Upper lobe of left lung (tissue), 4 donors: ENCODE measurements at regions not wholly inside any gene's neighbourhood (a gene's known extent, or its start where the extent isn't known, plus 50 kb on each side); places are given as distances from the start of the nearest gene placed in this dataset.

Experiments used
- POLR2A ChIP-seq, 4 donors: fragments of 450-650 bp; IDR thresholded peaks; one replicate each; pipeline ENCODE4 v1.5.1; 2016 to 2017; ENCODE audit warnings: antibody characterized with exemption in 4 of 4, mild to moderate bottlenecking in 2 of 4
- TF ChIP-seq, protein P1 (sequence below), 6 experiments: fragments of 450-650 bp in 4 of 6; fragments of 200-600 bp in 2 of 6; sonication (generic) in 2 of 6; IDR thresholded peaks; one replicate each; pipeline ENCODE4 v1.5.1; 2016 to 2019; ENCODE audit warnings: antibody characterized with exemption in 6 of 6

DNA sequence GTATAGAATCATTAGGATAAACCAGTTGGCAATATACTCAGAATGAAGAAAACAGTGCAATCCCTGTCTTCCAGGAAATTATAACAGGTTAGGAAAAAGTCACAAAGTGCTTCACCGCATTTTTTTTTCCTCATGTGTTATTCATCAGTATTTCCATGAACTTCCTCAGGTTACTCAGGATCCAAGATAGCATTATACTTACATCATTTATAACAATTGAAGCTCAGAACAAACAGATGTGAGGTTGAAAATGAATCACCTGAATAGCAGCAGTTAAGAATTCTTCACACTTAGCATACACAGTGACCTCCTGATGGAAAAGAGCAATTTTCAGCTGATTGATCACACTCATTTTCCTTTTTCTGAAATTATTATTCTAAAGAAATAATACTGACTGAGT, 1040.7 kb upstream of the B3GALT2 start:
- TF ChIP-seq, protein P1, sequence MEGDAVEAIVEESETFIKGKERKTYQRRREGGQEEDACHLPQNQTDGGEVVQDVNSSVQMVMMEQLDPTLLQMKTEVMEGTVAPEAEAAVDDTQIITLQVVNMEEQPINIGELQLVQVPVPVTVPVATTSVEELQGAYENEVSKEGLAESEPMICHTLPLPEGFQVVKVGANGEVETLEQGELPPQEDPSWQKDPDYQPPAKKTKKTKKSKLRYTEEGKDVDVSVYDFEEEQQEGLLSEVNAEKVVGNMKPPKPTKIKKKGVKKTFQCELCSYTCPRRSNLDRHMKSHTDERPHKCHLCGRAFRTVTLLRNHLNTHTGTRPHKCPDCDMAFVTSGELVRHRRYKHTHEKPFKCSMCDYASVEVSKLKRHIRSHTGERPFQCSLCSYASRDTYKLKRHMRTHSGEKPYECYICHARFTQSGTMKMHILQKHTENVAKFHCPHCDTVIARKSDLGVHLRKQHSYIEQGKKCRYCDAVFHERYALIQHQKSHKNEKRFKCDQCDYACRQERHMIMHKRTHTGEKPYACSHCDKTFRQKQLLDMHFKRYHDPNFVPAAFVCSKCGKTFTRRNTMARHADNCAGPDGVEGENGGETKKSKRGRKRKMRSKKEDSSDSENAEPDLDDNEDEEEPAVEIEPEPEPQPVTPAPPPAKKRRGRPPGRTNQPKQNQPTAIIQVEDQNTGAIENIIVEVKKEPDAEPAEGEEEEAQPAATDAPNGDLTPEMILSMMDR (IDR thresholded peaks at IDR 0.05) = no peak
- TF ChIP-seq POLR2A (IDR thresholded peaks at IDR 0.05) = no peak
